ENCODE measurements at regions not wholly inside any gene's neighbourhood (a gene's known extent, or its start where the extent isn't known, plus 50 kb on each side); places are given as distances from the start of the nearest gene placed in this dataset.
A peak's percentile ranks its signal among the peaks of the same experiment; 100 is the strongest.

DNA sequence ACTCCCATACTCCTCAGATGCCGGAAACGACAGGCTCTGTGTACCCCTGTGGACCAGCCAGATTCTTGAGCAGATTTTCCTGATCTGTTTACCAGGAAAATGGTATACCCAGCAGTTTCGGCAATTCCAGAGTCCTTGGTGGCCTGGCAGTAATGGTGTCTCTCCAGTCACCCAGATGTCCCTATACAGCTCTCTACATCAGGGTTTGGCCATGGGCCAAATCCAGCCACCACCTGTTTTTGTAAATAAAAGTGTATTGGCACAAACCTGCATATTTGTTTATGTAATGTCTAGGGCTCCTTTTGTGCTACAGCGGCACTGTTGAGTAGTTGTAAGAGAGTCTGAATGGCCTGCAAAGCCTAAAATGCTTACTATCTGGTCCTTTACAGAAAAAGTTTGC, 491.3 kb downstream of the RPS24 start:
- 91 to 95% (median 94%) methylated on average over 4 of the region's 4 CpGs for WGBS, 3 donors
- Histone ChIP-seq H3K27ac (no peak overlapping the region), H3K9me3 (no peaks in the 10 kb centered on the region), H3K36me3 (no peaks in the 10 kb centered on the region), H3K27me3 (no peaks in the 10 kb centered on the region), H3K4me3 (no peak overlapping the region), H3K4me1 (ENCODE audit: insufficient read depth) (no peaks in the 10 kb centered on the region)
- DNase-seq: no peak
- intact Hi-C loops (cut with DNase I): no loop called here
- no peak for TF ChIP-seq POLR2A (IDR thresholded peaks at IDR 0.05)
- TF ChIP-seq, protein P1, sequence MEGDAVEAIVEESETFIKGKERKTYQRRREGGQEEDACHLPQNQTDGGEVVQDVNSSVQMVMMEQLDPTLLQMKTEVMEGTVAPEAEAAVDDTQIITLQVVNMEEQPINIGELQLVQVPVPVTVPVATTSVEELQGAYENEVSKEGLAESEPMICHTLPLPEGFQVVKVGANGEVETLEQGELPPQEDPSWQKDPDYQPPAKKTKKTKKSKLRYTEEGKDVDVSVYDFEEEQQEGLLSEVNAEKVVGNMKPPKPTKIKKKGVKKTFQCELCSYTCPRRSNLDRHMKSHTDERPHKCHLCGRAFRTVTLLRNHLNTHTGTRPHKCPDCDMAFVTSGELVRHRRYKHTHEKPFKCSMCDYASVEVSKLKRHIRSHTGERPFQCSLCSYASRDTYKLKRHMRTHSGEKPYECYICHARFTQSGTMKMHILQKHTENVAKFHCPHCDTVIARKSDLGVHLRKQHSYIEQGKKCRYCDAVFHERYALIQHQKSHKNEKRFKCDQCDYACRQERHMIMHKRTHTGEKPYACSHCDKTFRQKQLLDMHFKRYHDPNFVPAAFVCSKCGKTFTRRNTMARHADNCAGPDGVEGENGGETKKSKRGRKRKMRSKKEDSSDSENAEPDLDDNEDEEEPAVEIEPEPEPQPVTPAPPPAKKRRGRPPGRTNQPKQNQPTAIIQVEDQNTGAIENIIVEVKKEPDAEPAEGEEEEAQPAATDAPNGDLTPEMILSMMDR (IDR thresholded peaks at IDR 0.05): no peak

DNA sequence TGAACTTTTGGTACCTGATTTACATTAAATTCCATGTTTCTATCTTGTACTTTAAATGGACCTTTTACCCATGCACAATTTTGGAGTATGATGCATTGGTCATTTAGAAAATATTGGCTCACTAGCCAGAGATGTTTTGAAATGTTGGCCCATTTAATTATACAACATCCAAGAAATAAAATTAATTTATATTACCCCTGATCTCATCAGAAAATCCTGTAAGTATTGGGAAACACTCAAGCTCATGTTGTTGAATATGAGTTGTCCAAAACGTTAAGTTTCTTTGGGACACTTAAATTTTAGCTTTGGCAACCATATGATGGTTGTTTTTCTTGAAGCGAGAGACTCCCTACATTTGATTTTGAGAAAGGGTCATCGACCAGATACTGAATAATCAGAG, 492.7 kb downstream of the RPS24 start:
- Histone ChIP-seq H3K36me3 (no peaks in the 10 kb centered on the region), H3K9me3 (no peaks in the 10 kb centered on the region), H3K4me3 (no peak overlapping the region), H3K27ac (no peak overlapping the region), H3K4me1 (ENCODE audit: insufficient read depth) (no peaks in the 10 kb centered on the region), H3K27me3 (no peaks in the 10 kb centered on the region)
- TF ChIP-seq, protein P1 (IDR thresholded peaks at IDR 0.05): no peak
- TF ChIP-seq POLR2A (IDR thresholded peaks at IDR 0.05): no peak
- TF ChIP-seq EP300 (IDR thresholded peaks at IDR 0.05): no peak
- 76 to 97% (median 91%) methylated on average over 3 of the region's 3 CpGs for WGBS, 3 donors
- intact Hi-C loops (cut with DNase I): no loop called here
- DNase-seq: no peak

DNA sequence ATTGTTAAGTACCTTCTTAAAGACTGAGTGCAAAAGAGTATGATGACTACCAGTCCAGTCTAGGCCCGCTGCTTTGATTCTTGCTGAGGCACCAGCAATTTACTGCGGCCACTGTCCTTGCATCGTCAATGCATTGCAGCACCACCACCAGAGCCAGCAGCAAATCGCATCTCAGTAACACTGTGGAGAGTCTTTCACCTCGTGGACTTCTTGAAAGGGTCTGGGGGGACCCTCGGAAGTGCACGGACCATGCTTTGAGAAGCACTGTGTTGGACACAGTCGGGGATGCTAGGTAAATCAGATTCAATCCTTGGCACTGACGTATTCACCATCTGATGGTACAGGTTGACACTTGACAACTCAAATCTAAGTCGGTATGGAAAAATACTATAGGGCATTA, 493.6 kb downstream of the RPS24 start:
- H3K4me3 ChIP-seq: no peak overlapping the region
- H3K27ac ChIP-seq: no peak overlapping the region
- no peaks in the 10 kb centered on the region for H3K4me1 ChIP-seq (ENCODE audit: insufficient read depth)
- intact Hi-C loops (cut with DNase I): no loop called here
- no peaks in the 10 kb centered on the region for H3K27me3 ChIP-seq
- WGBS, 3 donors: 85 to 94% (median 93%) methylated on average over 10 of the region's 10 CpGs
- H3K9me3 ChIP-seq: no peaks in the 10 kb centered on the region
- peak in 1 of 5 donors; percentile 19 for DNase-seq
- no peaks in the 10 kb centered on the region for H3K36me3 ChIP-seq
- TF ChIP-seq EP300 (IDR thresholded peaks at IDR 0.05) (no peak), POLR2A (IDR thresholded peaks at IDR 0.05) (no peak)
- TF ChIP-seq, protein P1 (IDR thresholded peaks at IDR 0.05): no peak

DNA sequence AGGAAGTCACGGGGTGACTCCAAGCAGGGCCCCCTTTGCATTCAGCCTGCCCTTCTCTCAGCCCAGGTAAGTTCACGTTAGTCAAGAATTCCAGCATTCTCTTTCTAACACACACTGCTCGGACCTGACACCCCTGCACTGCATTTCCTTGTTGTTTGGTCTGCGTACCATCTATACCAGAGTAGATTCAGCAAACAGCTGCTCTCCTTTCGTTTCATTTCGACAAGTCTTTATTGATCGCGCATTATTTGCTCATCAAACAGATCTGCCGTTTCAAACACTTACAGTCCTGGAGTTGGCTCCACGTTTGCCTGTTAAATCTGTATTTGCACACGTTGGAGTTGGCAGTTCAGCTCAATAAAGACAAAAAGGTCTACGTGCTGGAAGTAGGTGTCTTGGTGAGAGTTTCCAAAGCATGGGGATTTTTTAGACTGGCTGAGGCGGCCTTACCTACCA, 495.1 kb downstream of the RPS24 start:
- intact Hi-C loops (cut with DNase I): no loop called here
- H3K4me3 ChIP-seq: no peak overlapping the region
- H3K4me1 ChIP-seq (ENCODE audit: insufficient read depth): no peaks in the 10 kb centered on the region
- TF ChIP-seq EP300 (IDR thresholded peaks at IDR 0.05): no peak
- TF ChIP-seq, protein P1 (IDR thresholded peaks at IDR 0.05): no peak
- no peak for TF ChIP-seq POLR2A (IDR thresholded peaks at IDR 0.05)
- H3K27ac ChIP-seq: no peak overlapping the region
- WGBS, 3 donors: 89 to 91% (median 90%) methylated on average over 13 of the region's 13 CpGs
- H3K27me3 ChIP-seq: no peaks in the 10 kb centered on the region
- no peaks in the 10 kb centered on the region for H3K36me3 ChIP-seq
- no peaks in the 10 kb centered on the region for H3K9me3 ChIP-seq
- DNase-seq: peak in 1 of 5 donors; percentile 2

DNA sequence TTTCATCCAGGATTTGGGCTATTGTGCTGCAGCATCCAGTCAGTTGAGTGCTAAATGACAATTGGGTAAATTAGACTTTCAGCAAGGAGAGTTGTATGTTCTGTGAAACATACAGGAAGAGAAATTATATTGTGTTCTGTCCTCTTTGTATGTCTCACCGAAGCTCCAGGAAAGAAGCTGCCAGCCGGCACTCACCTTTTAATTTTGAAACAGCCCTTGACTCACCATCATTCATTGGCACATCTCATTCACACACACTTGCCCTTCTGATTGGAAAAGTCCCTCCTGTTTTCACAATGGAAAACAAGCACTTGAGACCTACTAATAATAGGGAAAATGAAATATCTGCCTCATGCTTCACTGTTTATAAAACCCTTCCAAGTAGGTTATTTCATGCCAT, 495.6 kb downstream of the RPS24 start:
- intact Hi-C loops (cut with DNase I): no loop called here
- H3K27ac ChIP-seq: no peak overlapping the region
- WGBS, 3 donors: 93 to 96% (median 96%) methylated on average over 2 of the region's 2 CpGs
- H3K9me3 ChIP-seq: no peaks in the 10 kb centered on the region
- TF ChIP-seq POLR2A (IDR thresholded peaks at IDR 0.05): no peak
- TF ChIP-seq, protein P1 (IDR thresholded peaks at IDR 0.05): no peak
- no peak for TF ChIP-seq EP300 (IDR thresholded peaks at IDR 0.05)
- no peak for DNase-seq
- H3K4me3 ChIP-seq: no peak overlapping the region
- H3K4me1 ChIP-seq (ENCODE audit: insufficient read depth): no peaks in the 10 kb centered on the region
- no peaks in the 10 kb centered on the region for H3K36me3 ChIP-seq
- H3K27me3 ChIP-seq: no peaks in the 10 kb centered on the region
